Liver (tissue), 8 donors: ENCODE measurements at regions not wholly inside any gene's neighbourhood (a gene's known extent, or its start where the extent isn't known, plus 50 kb on each side); places are given as distances from the start of the nearest gene placed in this dataset.

ENCODE experiments used
- DNase-seq: peaks from one replicate; pipeline ENCODE4 v3.0.0-alpha.2; 2017; ENCODE audit warnings: low spot score
- H3K27ac ChIP-seq, 2 donors: one replicate each; pipeline ENCODE4 v1.7.0; 2013; ENCODE audit warnings: inconsistent platforms in 2 of 2, low read length in 2 of 2, control low read depth in 1 of 2, low read depth in 1 of 2, mild to moderate bottlenecking in 1 of 2
- H3K27me3 ChIP-seq, 4 donors: one replicate each; pipeline versions ENCODE4 v1.6.1 to v1.7.0; 2013; ENCODE audit warnings: low read length in 3 of 4, inconsistent platforms in 1 of 4, mild to moderate bottlenecking in 1 of 4, moderate library complexity in 1 of 4; ENCODE audit not compliant: control insufficient read depth in 4 of 4, insufficient read depth in 4 of 4
- H3K36me3 ChIP-seq, 4 donors: one replicate each; pipeline versions ENCODE4 v1.6.1 to v1.7.0; 2013; ENCODE audit warnings: low read length in 3 of 4, mild to moderate bottlenecking in 3 of 4, low read depth in 1 of 4, moderate library complexity in 1 of 4; ENCODE audit not compliant: control insufficient read depth in 4 of 4, insufficient read depth in 3 of 4
- H3K4me1 ChIP-seq, 4 donors: one replicate each; pipeline versions ENCODE4 v1.6.1 to v1.7.0; 2013; ENCODE audit warnings: low read length in 3 of 4, mild to moderate bottlenecking in 3 of 4, moderate library complexity in 1 of 4; ENCODE audit not compliant: control insufficient read depth in 4 of 4, insufficient read depth in 4 of 4
- H3K4me3 ChIP-seq, 3 donors: one replicate each; pipeline versions ENCODE4 v1.6.1 to v1.7.0; 2013; ENCODE audit warnings: low read length in 3 of 3, control low read depth in 1 of 3, low read depth in 1 of 3, mild to moderate bottlenecking in 1 of 3
- H3K9ac ChIP-seq, 2 donors: one replicate each; pipeline ENCODE4 v1.7.0; 2013; ENCODE audit warnings: low read length in 2 of 2, mild to moderate bottlenecking in 2 of 2, moderate library complexity in 2 of 2, control low read depth in 1 of 2, low read depth in 1 of 2
- H3K9me3 ChIP-seq, 4 donors: one replicate each; pipeline versions ENCODE4 v1.6.1 to v1.7.0; 2013; ENCODE audit warnings: low read length in 3 of 4; ENCODE audit not compliant: control insufficient read depth in 4 of 4
- ATF3 ChIP-seq: IDR thresholded peaks from 2 replicates; pipeline ENCODE4 v1.6.1; 2016; ENCODE audit warnings: antibody characterized with exemption
- CTCF ChIP-seq: fragments of 150-350 bp; IDR thresholded peaks from 2 replicates; pipeline ENCODE4 v1.5.1; 2017; ENCODE audit warnings: improper control_type of control experiment, low read depth, low read length; ENCODE audit not compliant: missing input control
- EGR1 ChIP-seq, 2 donors: IDR thresholded peaks; 2 replicates each; pipeline ENCODE4 v1.6.1; 2016 to 2018; ENCODE audit warnings: antibody characterized with exemption in 2 of 2, low read depth in 2 of 2
- FOXA1 ChIP-seq: IDR thresholded peaks from 2 replicates; pipeline ENCODE4 v1.6.1; 2016; ENCODE audit warnings: antibody characterized with exemption
- FOXA2 ChIP-seq: IDR thresholded peaks from 2 replicates; pipeline ENCODE4 v1.6.1; 2016; ENCODE audit warnings: antibody characterized with exemption
- GABPA ChIP-seq, 2 donors: IDR thresholded peaks in 1 of 2; conservative IDR thresholded peaks in 1 of 2; 2 replicates each; pipeline ENCODE4 v1.6.1; 2016; ENCODE audit warnings: antibody characterized with exemption in 2 of 2, mild to moderate bottlenecking in 1 of 2, moderate library complexity in 1 of 2
- HNF4A ChIP-seq, 2 donors: conservative IDR thresholded peaks; 2 replicates each; pipeline ENCODE4 v1.6.1; 2016; ENCODE audit warnings: antibody characterized with exemption in 2 of 2, mild to moderate bottlenecking in 2 of 2
- HNF4G ChIP-seq: IDR thresholded peaks from 2 replicates; pipeline ENCODE4 v1.6.1; 2016; ENCODE audit warnings: antibody characterized with exemption
- JUND ChIP-seq, 2 donors: IDR thresholded peaks; 2 replicates each; pipeline ENCODE4 v1.6.1; 2016; ENCODE audit warnings: antibody characterized with exemption in 2 of 2
- REST ChIP-seq: IDR thresholded peaks from 2 replicates; pipeline ENCODE4 v1.6.1; 2016; ENCODE audit warnings: antibody characterized with exemption, mild to moderate bottlenecking
- RXRA ChIP-seq, 2 donors: IDR thresholded peaks; 2 replicates each; pipeline ENCODE4 v1.6.1; 2017 to 2018; ENCODE audit warnings: antibody characterized with exemption in 2 of 2, mild to moderate bottlenecking in 1 of 2
- SP1 ChIP-seq: IDR thresholded peaks from 2 replicates; pipeline ENCODE4 v1.6.1; 2018; ENCODE audit warnings: antibody characterized with exemption, mild to moderate bottlenecking
- TAF1 ChIP-seq: conservative IDR thresholded peaks from 2 replicates; pipeline ENCODE4 v1.6.1; 2016; ENCODE audit warnings: antibody characterized with exemption, mild to moderate bottlenecking
- YY1 ChIP-seq: IDR thresholded peaks from 2 replicates; pipeline ENCODE4 v1.6.1; 2016; ENCODE audit warnings: antibody characterized with exemption, mild to moderate bottlenecking
- ZBTB33 ChIP-seq: IDR thresholded peaks from 2 replicates; pipeline ENCODE4 v1.6.1; 2016; ENCODE audit warnings: antibody characterized with exemption
- WGBS: extraction: QIAGEN DNeasy Blood & Tissue Kit; methylation state at CpG from one replicate; pipeline ENCODE4 v1.1.7; 2013; 5-methylcytosine and 5-hydroxymethylcytosine counted together
- donor health status: healthy.
- donor health status: healthy.
- donor health status: healthy.
- donor health status: healthy.
- donor health status: healthy.

- Histone ChIP-seq H3K4me3 (no peak overlapping the region), H3K4me1 (no peaks in the 10 kb centered on the region), H3K9me3 (peaks cover 0 to 6% (median 2%) of the 10 kb centered on the region in 4 donors), H3K36me3 (no peaks in the 10 kb centered on the region), H3K27me3 (no peaks in the 10 kb centered on the region), H3K27ac (no peak overlapping the region), H3K9ac (no peak overlapping the region)
- no peak for DNase-seq
- TF ChIP-seq TAF1, result no peak
- no peak for TF ChIP-seq EGR1 (IDR thresholded peaks at IDR 0.05; ENCODE audit: low read depth in 2 of 2)
- TF ChIP-seq YY1, result no peak
- TF ChIP-seq CTCF, result no peak
- no peak for TF ChIP-seq JUND (IDR thresholded peaks at IDR 0.05)
- no peak for TF ChIP-seq ATF3
- no peak for TF ChIP-seq FOXA1
- no peak for TF ChIP-seq HNF4G
- no peak for TF ChIP-seq HNF4A (conservative IDR thresholded peaks at IDR 0.05)
- TF ChIP-seq REST, result no peak
- no peak for TF ChIP-seq RXRA (IDR thresholded peaks at IDR 0.05)
- TF ChIP-seq ZBTB33, result no peak
- no peak for TF ChIP-seq SP1
- TF ChIP-seq FOXA2, result no peak
- WGBS, result 61% methylated on average over 2 of the region's 2 CpGs
Measured at GRCh38 chr3:24780991-24781390, 286.3 kb upstream of the THRB start.

- Histone ChIP-seq H3K36me3 (no peaks in the 10 kb centered on the region), H3K9ac (no peak overlapping the region), H3K27ac (no peak overlapping the region), H3K27me3 (no peaks in the 10 kb centered on the region), H3K4me3 (no peak overlapping the region), H3K4me1 (no peaks in the 10 kb centered on the region), H3K9me3 (peaks cover 0 to 6% (median 2%) of the 10 kb centered on the region in 4 donors)
- TF ChIP-seq FOXA1 (no peak), HNF4A (conservative IDR thresholded peaks at IDR 0.05) (no peak), SP1 (no peak), FOXA2 (no peak), GABPA (IDR thresholded peaks at IDR 0.05 in 1 of 2, conservative IDR thresholded peaks at IDR 0.05 in 1 of 2) (no peak), EGR1 (IDR thresholded peaks at IDR 0.05; ENCODE audit: low read depth in 2 of 2) (no peak), YY1 (no peak), ATF3 (no peak), TAF1 (no peak), HNF4G (no peak)
- 81% methylated on average over 3 of the region's 3 CpGs for whole genome bisulfite sequencing
- DNase-seq, result no peak
Measured at GRCh38 chr3:24781454-24781853, 286.8 kb upstream of the THRB start.
